LoVo (cell line): ENCODE measurements at regions not wholly inside any gene's neighbourhood (a gene's known extent, or its start where the extent isn't known, plus 50 kb on each side); places are given as distances from the start of the nearest gene placed in this dataset.
"Not testable (repeated sequence)": the region's sequence is repeated elsewhere in the genome, so short reads cannot be mapped to it uniquely, and the experiment has no call there.

Source experiments
- DNase-seq: peaks from one replicate; pipeline ENCODE4 v3.0.0-alpha.2; 2016; ENCODE audit warnings: low spot score

GRCh38 chr20:25864963-25865714 lies 168.5 kb upstream of the ZNF337 start:
- not testable (repeated sequence) for DNase-seq

GRCh38 chr20:25864326-25864962 lies 167.8 kb upstream of the ZNF337 start:
- no peak for DNase-seq

- no peak for DNase-seq
Observed at GRCh38 chr20:25863536-25864325, 167.1 kb upstream of the ZNF337 start.

- DNase-seq = peak; percentile 85
Observed at GRCh38 chr20:25862967-25863530, 166.4 kb upstream of the ZNF337 start.

- DNase-seq = no peak
Observed at GRCh38 chr20:25860531-25861150, 164.0 kb upstream of the ZNF337 start.

GRCh38 chr20:25859649-25860530 lies 163.2 kb upstream of the ZNF337 start:
- no peak for DNase-seq

GRCh38 chr20:25858495-25859425 lies 162.1 kb upstream of the ZNF337 start:
- DNase-seq = no peak

- not testable (repeated sequence) for DNase-seq
Observed at GRCh38 chr20:25857091-25857788, 160.6 kb upstream of the ZNF337 start.

GRCh38 chr20:25856256-25856884 lies 159.7 kb upstream of the ZNF337 start:
- DNase-seq = no peak

- DNase-seq = not testable (repeated sequence)
Observed at GRCh38 chr20:25855451-25856156, 159.0 kb upstream of the ZNF337 start.

- not testable (repeated sequence) for DNase-seq
Observed at GRCh38 chr20:25854666-25855065, 158.0 kb upstream of the ZNF337 start.

GRCh38 chr20:25853718-25854388 lies 157.2 kb upstream of the ZNF337 start:
- peak; percentile 66 for DNase-seq

GRCh38 chr20:25852968-25853717 lies 156.5 kb upstream of the ZNF337 start:
- not testable (repeated sequence) for DNase-seq

GRCh38 chr20:25850133-25850532 lies 153.5 kb upstream of the ZNF337 start:
- not testable (repeated sequence) for DNase-seq

GRCh38 chr20:25848222-25848621 lies 151.6 kb upstream of the ZNF337 start:
- DNase-seq = no peak

- DNase-seq = not testable (repeated sequence)
Observed at GRCh38 chr20:25844640-25845039, 148.0 kb upstream of the ZNF337 start.

- not testable (repeated sequence) for DNase-seq
Observed at GRCh38 chr20:25813511-25813910, 116.9 kb upstream of the ZNF337 start.
